ENCODE measurements at regions not wholly inside any gene's neighbourhood (a gene's known extent, or its start where the extent isn't known, plus 50 kb on each side); places are given as distances from the start of the nearest gene placed in this dataset.
"Not testable (repeated sequence)": the region's sequence is repeated elsewhere in the genome, so short reads cannot be mapped to it uniquely, and the experiment has no call there.

GRCh38 chrX:109902665-109903064 is 100.2 kb upstream of the TMEM164 start:
- 60% methylated on average over 3 of the region's 4 CpGs for WGBS (ENCODE audit: insufficient coverage)
- Mint-ChIP-seq H3K4me1 (no peaks in the 10 kb centered on the region), H3K9me3 (no peaks in the 10 kb centered on the region), H3K27ac (no peak overlapping the region), H3K27me3 (ENCODE audit: low read depth in 2 of 2) (peaks cover 12 to 51% of the 10 kb centered on the region in 2 donors), H3K36me3 (peaks cover 6% of the 10 kb centered on the region), H3K4me3 (no peak overlapping the region)
- no peaks in the 10 kb centered on the region for H3K4me1 ChIP-seq (ENCODE audit: control insufficient read depth, insufficient read depth, low read length)
- DNase-seq (no peak), ATAC-seq (no peak)
- intact Hi-C loops (cut with micrococcal nuclease) = no loop called here
- no peaks in the 10 kb centered on the region for H3K9me3 ChIP-seq (ENCODE audit: control insufficient read depth, insufficient read depth, low read length)
- H3K27ac ChIP-seq (ENCODE audit: low read length) = no peak overlapping the region
- no peak for TF ChIP-seq CTCF (IDR thresholded peaks at IDR 0.05)
- H3K4me3 ChIP-seq (ENCODE audit: low read length) = no peak overlapping the region
- no peaks in the 10 kb centered on the region for H3K36me3 ChIP-seq (ENCODE audit: control insufficient read depth, insufficient read depth, low read length)
- H3K27me3 ChIP-seq (ENCODE audit: control insufficient read depth, insufficient read depth, low read length) = no peaks in the 10 kb centered on the region

GRCh38 chrX:109911046-109911445 is 91.9 kb upstream of the TMEM164 start:
- H3K4me1 ChIP-seq (ENCODE audit: control insufficient read depth, insufficient read depth, low read length) = no peaks in the 10 kb centered on the region
- intact Hi-C loops (cut with micrococcal nuclease) = no loop called here
- 20% methylated on average over 1 of the region's 1 CpG for WGBS (ENCODE audit: insufficient coverage)
- H3K27ac Mint-ChIP-seq = no peak overlapping the region
- no peaks in the 10 kb centered on the region for H3K4me1 Mint-ChIP-seq
- DNase-seq = no peak
- TF ChIP-seq CTCF (IDR thresholded peaks at IDR 0.05) = no peak
- ATAC-seq = no peak
- H3K27me3 Mint-ChIP-seq (ENCODE audit: low read depth in 2 of 2) = peaks cover 2 to 8% of the 10 kb centered on the region in 2 donors
- no peaks in the 10 kb centered on the region for H3K9me3 ChIP-seq (ENCODE audit: control insufficient read depth, insufficient read depth, low read length)
- H3K4me3 ChIP-seq (ENCODE audit: low read length) = no peak overlapping the region
- no peaks in the 10 kb centered on the region for H3K36me3 Mint-ChIP-seq
- no peaks in the 10 kb centered on the region for H3K36me3 ChIP-seq (ENCODE audit: control insufficient read depth, insufficient read depth, low read length)
- H3K27ac ChIP-seq (ENCODE audit: low read length) = no peak overlapping the region
- H3K9me3 Mint-ChIP-seq = no peaks in the 10 kb centered on the region
- H3K27me3 ChIP-seq (ENCODE audit: control insufficient read depth, insufficient read depth, low read length) = no peaks in the 10 kb centered on the region
- H3K4me3 Mint-ChIP-seq = no peak overlapping the region

GRCh38 chrX:109912993-109913392 is 89.9 kb upstream of the TMEM164 start:
- H3K4me3 ChIP-seq (ENCODE audit: low read length); H3K27ac Mint-ChIP-seq; H3K9me3 Mint-ChIP-seq; H3K27me3 Mint-ChIP-seq (ENCODE audit: low read depth in 2 of 2); H3K27me3 ChIP-seq (ENCODE audit: control insufficient read depth, insufficient read depth, low read length); H3K4me1 ChIP-seq (ENCODE audit: control insufficient read depth, insufficient read depth, low read length); H3K27ac ChIP-seq (ENCODE audit: low read length); DNase-seq; H3K9me3 ChIP-seq (ENCODE audit: control insufficient read depth, insufficient read depth, low read length); H3K4me3 Mint-ChIP-seq; intact Hi-C loops (cut with micrococcal nuclease); H3K36me3 ChIP-seq (ENCODE audit: control insufficient read depth, insufficient read depth, low read length); H3K4me1 Mint-ChIP-seq; H3K36me3 Mint-ChIP-seq; ATAC-seq: not testable (repeated sequence)
- no CpG with 5 or more reads among the region's 2 CpGs for WGBS (ENCODE audit: insufficient coverage)

- Mint-ChIP-seq H3K9me3 (no peaks in the 10 kb centered on the region), H3K36me3 (no peaks in the 10 kb centered on the region), H3K27me3 (ENCODE audit: low read depth in 2 of 2) (peaks cover 0 to 2% of the 10 kb centered on the region in 2 donors), H3K4me3 (no peak overlapping the region), H3K27ac (no peak overlapping the region), H3K4me1 (no peaks in the 10 kb centered on the region)
- DNase-seq = no peak
- no peaks in the 10 kb centered on the region for H3K4me1 ChIP-seq (ENCODE audit: control insufficient read depth, insufficient read depth, low read length)
- intact Hi-C loops (cut with micrococcal nuclease) = no loop called here
- TF ChIP-seq CTCF (IDR thresholded peaks at IDR 0.05) = no peak
- no peak overlapping the region for H3K4me3 ChIP-seq (ENCODE audit: low read length)
- no peak overlapping the region for H3K27ac ChIP-seq (ENCODE audit: low read length)
- WGBS (ENCODE audit: insufficient coverage) = 100% methylated on average over 1 of the region's 8 CpGs
- no peaks in the 10 kb centered on the region for H3K36me3 ChIP-seq (ENCODE audit: control insufficient read depth, insufficient read depth, low read length)
- no peak for ATAC-seq
- no peaks in the 10 kb centered on the region for H3K27me3 ChIP-seq (ENCODE audit: control insufficient read depth, insufficient read depth, low read length)
- no peaks in the 10 kb centered on the region for H3K9me3 ChIP-seq (ENCODE audit: control insufficient read depth, insufficient read depth, low read length)
Measured at GRCh38 chrX:109914114-109914849, 88.6 kb upstream of the TMEM164 start.
